ENCODE measurements at regions not wholly inside any gene's neighbourhood (a gene's known extent, or its start where the extent isn't known, plus 50 kb on each side); places are given as distances from the start of the nearest gene placed in this dataset.
"Not testable (repeated sequence)": the region's sequence is repeated elsewhere in the genome, so short reads cannot be mapped to it uniquely, and the experiment has no call there.

DNA sequence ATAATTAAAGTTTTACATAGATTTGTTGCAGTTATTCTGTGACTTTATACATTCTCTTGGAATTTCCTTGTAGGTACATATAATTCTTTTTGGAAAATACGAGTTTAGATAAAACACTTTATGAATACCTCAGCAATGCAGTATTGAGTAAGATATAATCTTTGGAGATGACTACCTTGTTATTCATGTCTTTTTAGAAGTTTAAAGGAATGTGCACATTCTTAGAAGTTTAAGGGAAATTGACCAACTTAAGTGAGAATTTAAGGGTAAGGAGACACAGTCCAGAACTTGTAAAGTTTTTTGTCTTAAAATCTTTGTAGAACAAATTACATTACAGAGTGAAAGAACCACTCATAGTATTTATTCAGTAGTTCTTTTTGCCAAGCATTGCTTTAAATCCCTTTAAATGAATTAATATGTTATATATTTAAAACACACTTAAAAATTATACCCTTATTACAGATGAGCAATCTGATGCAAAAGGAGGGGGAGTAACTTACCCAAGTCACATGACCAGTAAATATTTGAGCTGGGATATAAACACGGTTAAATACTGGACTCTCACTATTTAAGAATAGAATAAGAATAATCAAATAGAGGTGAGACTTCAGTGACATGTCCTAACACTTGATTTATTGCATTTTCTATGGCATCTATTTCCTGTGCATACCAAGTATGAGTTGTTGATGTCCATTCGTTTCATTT lies 139.5 kb upstream of the FERD3L start:
- in situ Hi-C loops (cut with MboI; ENCODE audit: low sequenced_read_pairs), result no loop called here
- no peaks in the 10 kb centered on the region for H3K27me3 ChIP-seq (ENCODE audit: low read depth)
- no peaks in the 10 kb centered on the region for H3K9me3 ChIP-seq
- peaks cover 4% of the 10 kb centered on the region; the same call in 1 of the 2 replicates for H3K4me1 ChIP-seq
- no peak overlapping the region for H3K4me3 ChIP-seq
- no peaks in the 10 kb centered on the region for H3K36me3 ChIP-seq (replicated peaks)
- DNase-seq (ENCODE audit: low spot score in 2 of 2), result no peak

DNA sequence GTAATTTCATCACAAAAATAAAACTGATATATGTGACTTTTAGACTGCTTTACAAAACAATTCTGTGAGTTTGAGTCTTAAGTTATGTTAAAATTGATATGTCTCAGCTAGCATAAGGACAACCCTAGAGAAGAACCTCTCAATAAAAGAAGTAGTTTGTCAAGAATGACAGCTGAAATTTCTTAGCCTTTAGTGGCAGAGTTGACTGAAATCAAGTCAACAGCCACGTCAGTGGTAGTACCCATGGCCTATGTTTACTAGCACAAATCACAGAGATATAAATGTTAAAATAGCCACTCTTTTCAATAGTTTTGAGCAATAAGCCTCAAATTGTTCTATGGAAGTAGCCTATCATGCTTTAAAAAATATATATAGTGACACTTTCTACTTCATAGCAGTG lies 138.9 kb upstream of the FERD3L start:
- peaks cover 4% of the 10 kb centered on the region; the same call in 1 of the 2 replicates for H3K4me1 ChIP-seq
- H3K27me3 ChIP-seq (ENCODE audit: low read depth), result no peaks in the 10 kb centered on the region
- in situ Hi-C loops (cut with MboI; ENCODE audit: low sequenced_read_pairs), result no loop called here
- no peaks in the 10 kb centered on the region for H3K9me3 ChIP-seq
- DNase-seq (ENCODE audit: low spot score in 2 of 2), result no peak
- no peaks in the 10 kb centered on the region for H3K36me3 ChIP-seq (replicated peaks)
- H3K4me3 ChIP-seq, result no peak overlapping the region

DNA sequence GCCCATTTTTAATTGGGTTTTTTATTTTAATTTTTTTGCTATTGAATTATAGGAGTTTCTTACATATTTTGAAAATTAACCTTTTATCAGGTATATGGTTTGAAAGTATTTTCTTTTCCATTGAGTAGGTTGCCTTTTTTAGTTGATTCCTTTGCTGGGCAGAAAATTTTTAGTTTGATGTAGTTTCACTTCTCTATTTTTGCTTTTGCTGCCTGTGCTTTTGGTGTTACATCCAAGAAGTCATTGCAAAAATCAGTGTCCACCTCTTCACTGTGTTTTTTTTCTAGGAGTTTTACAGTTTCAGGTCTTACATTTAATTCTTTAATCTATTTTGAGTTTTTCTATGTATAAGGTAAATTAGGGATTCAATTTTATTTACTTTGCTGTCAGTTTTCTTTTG lies 129.8 kb upstream of the FERD3L start:
- in situ Hi-C loops (cut with MboI; ENCODE audit: low sequenced_read_pairs), result no loop called here
- H3K4me1 ChIP-seq, result no peaks in the 10 kb centered on the region
- no peak for DNase-seq (ENCODE audit: low spot score in 2 of 2)

DNA sequence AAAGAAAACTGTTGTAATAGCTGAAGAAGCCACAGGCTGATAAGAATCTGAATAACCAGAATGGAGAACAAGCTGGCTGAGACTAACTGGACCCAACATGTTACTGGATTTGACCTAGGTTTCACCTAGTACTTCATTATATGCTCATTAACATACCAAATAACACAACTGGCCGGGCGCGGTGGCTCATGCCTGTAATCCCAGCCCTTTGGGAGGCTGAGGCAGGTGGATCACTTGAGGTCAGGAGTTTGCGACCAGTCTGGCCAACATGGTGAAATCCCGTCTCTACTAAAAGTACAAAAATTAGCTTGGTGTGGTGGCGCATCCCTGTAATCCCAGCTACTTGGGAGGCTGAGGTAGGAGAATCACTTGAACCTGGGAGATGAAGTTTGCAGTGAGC lies 127.1 kb upstream of the FERD3L start:
- H3K4me1 ChIP-seq; H3K9me3 ChIP-seq; in situ Hi-C loops (cut with MboI; ENCODE audit: low sequenced_read_pairs); H3K27me3 ChIP-seq (ENCODE audit: low read depth); H3K36me3 ChIP-seq (replicated peaks); DNase-seq (ENCODE audit: low spot score in 2 of 2); H3K4me3 ChIP-seq: not testable (repeated sequence)

More for the DNA sequence above, 129.8 kb upstream of the FERD3L start:
- H3K36me3 ChIP-seq (replicated peaks), result no peaks in the 10 kb centered on the region
- no peak overlapping the region for H3K4me3 ChIP-seq
- no peaks in the 10 kb centered on the region for H3K9me3 ChIP-seq
- H3K27me3 ChIP-seq (ENCODE audit: low read depth), result no peaks in the 10 kb centered on the region

DNA sequence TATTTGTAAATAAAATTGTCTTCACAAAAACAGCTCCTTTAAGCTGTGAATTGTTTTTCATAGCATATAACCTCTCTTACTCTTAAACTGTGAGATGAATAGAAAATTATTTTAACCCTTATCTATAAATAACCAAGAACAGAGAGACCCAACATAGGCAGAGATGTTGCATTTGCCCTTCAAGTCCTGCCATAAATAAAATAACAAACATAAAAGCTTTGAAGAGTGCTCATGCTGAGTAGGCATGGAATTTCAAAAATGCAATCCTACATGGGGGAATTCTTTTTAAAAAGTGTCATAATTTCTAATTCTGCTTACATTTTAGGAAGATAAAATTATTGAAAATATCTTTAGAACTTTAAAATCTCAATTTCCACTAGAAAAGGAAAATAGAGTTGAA lies 124.1 kb upstream of the FERD3L start:
- H3K36me3 ChIP-seq (replicated peaks), result no peaks in the 10 kb centered on the region
- in situ Hi-C loops (cut with MboI; ENCODE audit: low sequenced_read_pairs), result no loop called here
- no peak for DNase-seq (ENCODE audit: low spot score in 2 of 2)
- no peaks in the 10 kb centered on the region for H3K27me3 ChIP-seq (ENCODE audit: low read depth)
- no peaks in the 10 kb centered on the region for H3K9me3 ChIP-seq
- H3K4me3 ChIP-seq, result no peak overlapping the region
- H3K4me1 ChIP-seq, result no peaks in the 10 kb centered on the region

DNA sequence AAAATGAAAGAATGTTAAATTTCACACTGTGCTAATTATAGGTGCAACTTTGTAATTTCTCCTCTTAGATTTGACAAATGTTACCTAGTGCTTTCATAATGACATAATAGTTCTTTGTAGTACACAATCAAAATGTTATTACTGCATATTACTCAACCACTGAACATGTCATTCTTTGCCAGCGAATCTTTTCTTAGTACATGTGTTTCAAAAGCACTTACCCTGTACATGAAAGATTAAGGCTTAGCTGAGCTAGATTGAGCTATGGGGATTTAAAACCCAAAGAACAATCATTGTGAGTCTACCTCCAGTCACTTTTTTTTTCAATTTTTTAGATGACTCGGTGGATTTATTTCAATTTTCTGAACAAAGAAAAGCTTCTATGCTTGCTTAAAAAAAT lies 123.5 kb upstream of the FERD3L start:
- Histone ChIP-seq H3K4me1 (no peaks in the 10 kb centered on the region), H3K36me3 (replicated peaks) (no peaks in the 10 kb centered on the region), H3K4me3 (no peak overlapping the region), H3K27me3 (ENCODE audit: low read depth) (no peaks in the 10 kb centered on the region), H3K9me3 (no peaks in the 10 kb centered on the region)
- DNase-seq (ENCODE audit: low spot score in 2 of 2), result no peak
- in situ Hi-C loops (cut with MboI; ENCODE audit: low sequenced_read_pairs), result no loop called here

DNA sequence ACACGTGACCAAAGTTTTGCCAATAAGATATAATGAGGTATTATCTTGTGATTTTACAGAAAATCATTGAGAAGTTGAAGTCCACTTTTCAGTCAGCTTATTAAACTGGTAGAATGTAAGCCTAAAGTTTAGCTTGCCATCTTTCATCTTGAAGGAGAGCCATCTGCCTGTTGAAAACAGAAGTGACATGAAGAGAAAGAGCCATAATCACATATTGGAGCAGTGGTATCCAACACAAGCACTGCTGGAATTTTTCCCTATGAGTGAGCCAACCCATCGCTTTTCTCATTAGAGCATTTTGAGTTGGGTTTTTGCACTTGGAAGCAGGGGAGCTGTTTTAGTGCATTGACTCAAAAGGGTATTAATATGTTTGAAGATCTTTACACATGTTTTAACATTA lies 117.6 kb upstream of the FERD3L start:
- no peak for DNase-seq (ENCODE audit: low spot score in 2 of 2)
- Histone ChIP-seq H3K4me3 (no peak overlapping the region), H3K4me1 (no peaks in the 10 kb centered on the region), H3K36me3 (replicated peaks) (no peaks in the 10 kb centered on the region), H3K9me3 (no peaks in the 10 kb centered on the region), H3K27me3 (ENCODE audit: low read depth) (no peaks in the 10 kb centered on the region)
- in situ Hi-C loops (cut with MboI; ENCODE audit: low sequenced_read_pairs), result no loop called here

DNA sequence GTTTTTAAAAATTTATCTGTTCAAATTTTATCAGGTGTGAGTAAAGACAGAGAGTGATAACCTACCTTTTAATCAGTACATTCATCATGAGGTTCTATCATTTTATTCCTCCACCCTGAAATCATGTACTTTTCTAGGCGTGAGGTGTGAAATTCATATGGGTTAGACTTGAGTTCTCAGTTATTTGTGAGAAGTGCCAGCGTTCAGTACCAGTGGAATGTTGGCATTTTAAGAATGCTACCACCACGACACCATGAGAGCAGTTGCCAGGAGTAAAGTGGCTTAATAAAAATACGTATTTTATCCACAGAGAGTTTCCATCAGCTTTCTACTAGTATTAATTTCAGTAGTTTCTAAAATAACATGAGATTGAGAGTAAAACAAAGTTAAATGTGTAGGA lies 104.1 kb upstream of the FERD3L start:
- in situ Hi-C loops (cut with MboI; ENCODE audit: low sequenced_read_pairs), result no loop called here
- H3K36me3 ChIP-seq (replicated peaks), result no peaks in the 10 kb centered on the region
- DNase-seq (ENCODE audit: low spot score in 2 of 2), result no peak
- no peaks in the 10 kb centered on the region for H3K9me3 ChIP-seq
- H3K4me3 ChIP-seq, result no peak overlapping the region
- no peaks in the 10 kb centered on the region for H3K27me3 ChIP-seq (ENCODE audit: low read depth)
- no peaks in the 10 kb centered on the region for H3K4me1 ChIP-seq

DNA sequence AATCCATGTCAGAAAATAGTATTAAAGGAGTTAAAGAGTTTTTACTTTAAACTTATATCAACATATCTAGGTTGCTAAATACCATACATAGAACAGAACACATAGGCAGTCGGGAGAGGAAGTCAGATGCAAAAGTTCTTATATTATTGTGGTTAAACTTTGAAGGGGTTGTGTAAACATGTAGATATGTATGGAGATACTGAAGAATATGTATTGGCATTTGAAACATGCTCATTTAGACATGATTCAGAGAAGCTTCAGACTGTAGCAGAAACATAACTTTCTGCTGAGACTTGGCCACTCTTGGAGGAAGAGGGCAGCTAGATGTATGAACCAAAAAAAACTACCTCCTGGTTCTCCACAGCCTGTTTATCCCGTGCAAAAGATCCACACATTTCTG lies 103.5 kb upstream of the FERD3L start:
- no peaks in the 10 kb centered on the region for H3K36me3 ChIP-seq (replicated peaks)
- no peak overlapping the region for H3K4me3 ChIP-seq
- in situ Hi-C loops (cut with MboI; ENCODE audit: low sequenced_read_pairs), result no loop called here
- no peaks in the 10 kb centered on the region for H3K4me1 ChIP-seq
- DNase-seq (ENCODE audit: low spot score in 2 of 2), result no peak
- no peaks in the 10 kb centered on the region for H3K27me3 ChIP-seq (ENCODE audit: low read depth)
- no peaks in the 10 kb centered on the region for H3K9me3 ChIP-seq

DNA sequence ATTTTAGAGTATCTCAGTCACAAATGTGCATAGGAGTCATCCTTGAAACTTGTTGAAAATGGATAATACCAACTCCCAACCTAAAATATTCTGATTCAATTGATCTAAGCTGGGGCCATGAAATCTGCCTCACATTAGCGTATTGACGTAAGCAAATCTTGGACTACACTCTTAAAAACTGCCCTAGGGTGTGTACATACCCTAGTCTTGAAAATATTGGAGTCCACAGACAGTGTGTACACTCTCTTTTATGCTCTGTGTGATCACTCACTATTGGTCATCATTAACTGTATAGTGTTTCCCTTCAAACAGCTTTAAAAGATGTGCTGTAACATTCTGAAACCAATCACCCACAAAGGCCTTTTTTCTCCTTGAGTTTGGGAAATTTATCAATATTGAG lies 102.9 kb upstream of the FERD3L start:
- in situ Hi-C loops (cut with MboI; ENCODE audit: low sequenced_read_pairs), result no loop called here
- Histone ChIP-seq H3K4me3 (no peak overlapping the region), H3K36me3 (replicated peaks) (no peaks in the 10 kb centered on the region), H3K4me1 (no peaks in the 10 kb centered on the region), H3K9me3 (no peaks in the 10 kb centered on the region), H3K27me3 (ENCODE audit: low read depth) (no peaks in the 10 kb centered on the region)
- DNase-seq (ENCODE audit: low spot score in 2 of 2), result no peak

DNA sequence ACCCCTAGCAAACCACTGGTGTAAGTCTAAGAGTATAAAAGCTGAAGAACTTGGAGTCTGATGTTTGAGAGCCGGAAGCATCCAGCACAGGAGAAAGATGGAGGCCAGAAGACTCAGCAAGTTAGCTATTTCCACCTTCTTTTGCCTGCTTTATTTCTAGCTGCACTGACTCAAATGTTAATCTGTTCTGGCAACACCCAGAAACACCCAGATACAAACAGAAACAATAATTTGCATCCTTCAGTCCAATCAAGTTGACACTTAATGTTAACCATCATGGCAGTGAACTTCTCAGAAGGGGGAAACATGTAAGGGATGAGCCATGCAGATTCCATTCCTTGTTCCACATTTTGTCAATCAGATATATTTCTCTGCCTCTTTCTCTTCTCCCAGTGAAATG lies 101.8 kb upstream of the FERD3L start:
- Histone ChIP-seq H3K4me1 (no peaks in the 10 kb centered on the region), H3K4me3 (no peak overlapping the region), H3K36me3 (replicated peaks) (no peaks in the 10 kb centered on the region), H3K27me3 (ENCODE audit: low read depth) (no peaks in the 10 kb centered on the region), H3K9me3 (no peaks in the 10 kb centered on the region)
- no peak for DNase-seq (ENCODE audit: low spot score in 2 of 2)
- in situ Hi-C loops (cut with MboI; ENCODE audit: low sequenced_read_pairs), result no loop called here

DNA sequence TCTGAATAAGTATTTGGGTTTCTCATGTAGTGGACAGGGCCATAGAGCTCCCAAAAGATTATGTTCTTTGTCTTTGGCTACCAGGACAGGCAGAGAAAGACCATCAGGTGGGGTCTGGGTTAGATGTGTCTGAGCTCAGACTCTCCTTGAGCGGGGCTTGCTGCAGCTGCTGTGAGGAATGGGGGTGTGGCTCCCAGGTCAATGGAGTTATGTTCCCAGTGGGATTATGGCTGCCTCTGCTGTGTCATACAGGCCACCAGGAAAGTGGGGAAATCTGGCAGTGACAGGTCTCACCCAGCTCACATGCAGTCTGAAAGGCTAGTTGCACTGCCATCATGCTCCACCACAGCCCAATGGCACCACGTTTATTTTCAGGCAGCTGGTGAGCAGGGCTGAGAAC lies 97.0 kb upstream of the FERD3L start:
- Histone ChIP-seq H3K4me1 (no peaks in the 10 kb centered on the region), H3K9me3 (no peaks in the 10 kb centered on the region), H3K4me3 (no peak overlapping the region), H3K36me3 (replicated peaks) (no peaks in the 10 kb centered on the region), H3K27me3 (ENCODE audit: low read depth) (no peaks in the 10 kb centered on the region)
- DNase-seq (ENCODE audit: low spot score in 2 of 2), result no peak
- in situ Hi-C loops (cut with MboI; ENCODE audit: low sequenced_read_pairs), result no loop called here

DNA sequence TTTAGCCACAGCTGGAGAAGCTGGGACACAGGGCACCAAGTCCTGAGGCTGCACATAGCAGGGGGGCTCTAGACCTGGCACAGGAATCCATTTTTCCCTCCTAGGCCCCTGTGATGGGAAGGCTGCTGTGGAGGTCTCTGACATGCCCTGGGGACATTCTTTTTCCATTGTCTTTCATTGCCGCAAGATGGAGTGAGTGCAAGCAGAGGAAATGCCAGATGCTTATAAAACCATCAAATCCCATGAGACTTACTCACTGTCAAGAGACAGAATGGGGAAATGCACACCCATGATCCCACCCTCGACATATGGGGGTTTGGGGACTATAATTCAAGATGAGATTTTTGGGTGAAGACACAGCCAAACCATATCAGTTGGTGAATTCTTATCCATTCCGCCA lies 94.7 kb upstream of the FERD3L start:
- no peaks in the 10 kb centered on the region for H3K4me1 ChIP-seq
- H3K4me3 ChIP-seq, result no peak overlapping the region
- H3K9me3 ChIP-seq, result no peaks in the 10 kb centered on the region
- H3K27me3 ChIP-seq (ENCODE audit: low read depth), result no peaks in the 10 kb centered on the region
- in situ Hi-C loops (cut with MboI; ENCODE audit: low sequenced_read_pairs), result no loop called here
- no peak for DNase-seq (ENCODE audit: low spot score in 2 of 2)
- no peaks in the 10 kb centered on the region for H3K36me3 ChIP-seq (replicated peaks)

DNA sequence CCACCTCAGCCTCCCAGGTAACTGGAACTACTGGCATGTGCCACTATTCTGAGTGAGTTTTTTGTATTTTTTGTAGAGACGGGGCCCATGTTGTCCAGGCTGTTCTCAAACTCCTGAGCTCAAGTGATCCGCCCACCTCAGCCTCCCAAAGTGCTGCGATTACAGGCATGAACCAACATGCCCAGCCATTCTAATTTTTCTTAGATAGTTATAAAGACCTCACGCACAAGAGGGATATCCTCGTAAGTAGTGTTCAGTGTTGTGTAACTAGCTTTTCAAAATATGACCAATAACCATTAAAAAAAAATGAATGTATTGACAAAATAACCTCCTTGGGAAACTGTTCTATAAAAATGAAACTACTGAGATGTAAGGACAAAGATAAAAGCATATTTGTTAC lies 90.5 kb upstream of the FERD3L start:
- no peaks in the 10 kb centered on the region for H3K36me3 ChIP-seq (replicated peaks)
- no peaks in the 10 kb centered on the region for H3K4me1 ChIP-seq
- in situ Hi-C loops (cut with MboI; ENCODE audit: low sequenced_read_pairs), result no loop called here
- DNase-seq (ENCODE audit: low spot score in 2 of 2), result no peak
- H3K9me3 ChIP-seq, result no peaks in the 10 kb centered on the region
- H3K27me3 ChIP-seq (ENCODE audit: low read depth), result no peaks in the 10 kb centered on the region
- H3K4me3 ChIP-seq, result no peak overlapping the region

DNA sequence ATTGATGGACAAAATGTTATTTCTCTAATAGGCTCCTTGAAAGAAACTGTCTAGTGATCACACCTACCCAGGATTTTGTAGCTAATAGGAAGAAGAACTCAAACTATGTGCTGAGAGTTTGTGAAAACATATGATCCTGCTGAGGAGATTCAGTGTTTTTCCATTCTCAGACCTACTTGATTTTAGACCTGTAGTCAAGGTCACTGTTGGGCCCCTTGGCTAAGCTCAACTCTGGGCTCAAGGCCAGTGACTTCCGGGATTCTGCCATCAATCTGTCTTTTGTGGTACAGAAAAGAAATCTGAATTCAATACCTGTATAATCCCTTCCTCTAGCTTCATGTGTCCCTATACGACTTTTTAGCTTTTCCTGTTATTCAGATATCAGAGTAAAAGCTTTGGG lies 79.7 kb upstream of the FERD3L start:
- DNase-seq (ENCODE audit: low spot score in 2 of 2), result no peak
- Histone ChIP-seq H3K4me3 (no peak overlapping the region), H3K36me3 (replicated peaks) (no peaks in the 10 kb centered on the region), H3K9me3 (no peaks in the 10 kb centered on the region), H3K4me1 (peaks cover 6% of the 10 kb centered on the region), H3K27me3 (ENCODE audit: low read depth) (no peaks in the 10 kb centered on the region)
- in situ Hi-C loops (cut with MboI; ENCODE audit: low sequenced_read_pairs), result no loop called here

Measured in HAP-1 (cell line).